GM21367 (cell line): ENCODE measurements at regions not wholly inside any gene's neighbourhood (a gene's known extent, or its start where the extent isn't known, plus 50 kb on each side); places are given as distances from the start of the nearest gene placed in this dataset.
"Not testable (repeated sequence)": the region's sequence is repeated elsewhere in the genome, so short reads cannot be mapped to it uniquely, and the experiment has no call there.

Experiments
- ATAC-seq: cut with Tn5 transposase; IDR thresholded peaks from one replicate; pipeline ENCODE4 v1.9.1; 2021; ENCODE audit not compliant: unreplicated experiment

- no peak for ATAC-seq
Observed at GRCh38 chr6:84581494-84582259, 182.7 kb downstream of the TBX18 start.

GRCh38 chr6:84579404-84579803 is 185.0 kb downstream of the TBX18 start:
- ATAC-seq: no peak

- ATAC-seq: no peak
Observed at GRCh38 chr6:84576029-84576428, 188.4 kb downstream of the TBX18 start.

- ATAC-seq: peak; percentile 89
Observed at GRCh38 chr6:84575264-84575663, 189.1 kb downstream of the TBX18 start.

GRCh38 chr6:84569882-84570281 is 194.5 kb downstream of the TBX18 start:
- no peak for ATAC-seq

GRCh38 chr6:84568971-84569370 is 195.4 kb downstream of the TBX18 start:
- ATAC-seq: no peak

GRCh38 chr6:84565718-84566117 is 198.7 kb downstream of the TBX18 start:
- not testable (repeated sequence) for ATAC-seq

GRCh38 chr6:84560436-84561390 is 203.7 kb downstream of the TBX18 start:
- ATAC-seq: no peak

GRCh38 chr6:84556541-84557335 is 207.7 kb downstream of the TBX18 start:
- no peak for ATAC-seq

GRCh38 chr6:84554706-84555105 is 209.7 kb downstream of the TBX18 start:
- ATAC-seq: no peak

- no peak for ATAC-seq
Observed at GRCh38 chr6:84554074-84554473, 210.3 kb downstream of the TBX18 start.

- no peak for ATAC-seq
Observed at GRCh38 chr6:84553527-84553926, 210.9 kb downstream of the TBX18 start.

- ATAC-seq: no peak
Observed at GRCh38 chr6:84551797-84552196, 212.6 kb downstream of the TBX18 start.

GRCh38 chr6:84549917-84550316 is 214.5 kb downstream of the TBX18 start:
- no peak for ATAC-seq

GRCh38 chr6:84547341-84547801 is 217.0 kb downstream of the TBX18 start:
- ATAC-seq: no peak

GRCh38 chr6:84546427-84546914 is 217.9 kb downstream of the TBX18 start:
- ATAC-seq: no peak

- ATAC-seq: no peak
Observed at GRCh38 chr6:84539122-84539856, 225.1 kb downstream of the TBX18 start.

GRCh38 chr6:84536885-84537638 is 227.3 kb downstream of the TBX18 start:
- ATAC-seq: no peak

GRCh38 chr6:84528201-84528600 is 236.2 kb downstream of the TBX18 start:
- ATAC-seq: no peak
